DMS114 treated with DMSO at 0.1 percent for 48 hours (cell line): ENCODE measurements at regions not wholly inside any gene's neighbourhood (a gene's known extent, or its start where the extent isn't known, plus 50 kb on each side); places are given as distances from the start of the nearest gene placed in this dataset.

ENCODE experiments used
- DNase-seq: peaks from one replicate; lab custom pipeline; 2025; ENCODE audit not compliant: unreplicated experiment; lab: John Stamatoyannopoulos, UW

DNA sequence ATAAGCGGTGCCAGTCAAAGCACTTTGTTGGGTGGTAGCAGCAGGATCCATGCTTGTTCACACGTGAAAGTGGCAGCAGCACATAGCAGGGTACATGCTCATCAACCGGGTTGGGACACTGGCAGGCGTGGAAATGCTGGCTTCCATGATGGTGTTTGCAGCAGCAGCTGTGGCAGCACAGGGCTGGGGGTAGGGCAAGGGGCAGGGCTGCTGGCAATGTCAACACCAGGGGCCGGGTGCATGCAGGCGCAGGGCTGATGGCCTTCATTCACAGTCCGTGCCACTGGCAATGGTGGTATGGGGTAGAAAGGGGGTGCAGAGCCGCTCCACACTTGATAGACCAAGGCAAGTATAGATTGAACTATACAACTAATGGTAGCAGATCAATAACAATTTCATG, 374.7 kb upstream of the FAM241A start:
- DNase-seq: no peak

- no peak for DNase-seq
Measured at GRCh38 chr4:111773858-111774257, 371.4 kb upstream of the FAM241A start.

- no peak for DNase-seq
Measured at GRCh38 chr4:111775556-111776297, 369.5 kb upstream of the FAM241A start.

DNA sequence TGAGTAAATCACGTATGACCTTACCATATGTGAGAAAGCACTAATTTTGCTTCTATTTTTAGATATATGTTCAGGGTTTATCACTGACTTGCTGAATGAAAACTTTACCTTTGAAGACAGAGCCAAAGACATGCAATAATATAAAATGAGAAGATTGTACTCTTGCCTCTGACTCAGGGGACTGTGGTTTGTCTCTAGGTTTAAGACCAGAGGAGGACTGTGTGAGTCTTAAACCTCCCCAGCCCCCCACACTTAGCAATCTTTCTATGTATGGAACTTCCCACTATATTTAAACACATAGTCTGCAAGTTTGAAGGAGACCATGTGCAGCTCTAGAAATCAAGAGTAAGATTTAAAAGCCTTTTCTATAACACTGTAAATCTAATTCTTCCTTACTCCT, 368.7 kb upstream of the FAM241A start:
- DNase-seq: no peak

DNA sequence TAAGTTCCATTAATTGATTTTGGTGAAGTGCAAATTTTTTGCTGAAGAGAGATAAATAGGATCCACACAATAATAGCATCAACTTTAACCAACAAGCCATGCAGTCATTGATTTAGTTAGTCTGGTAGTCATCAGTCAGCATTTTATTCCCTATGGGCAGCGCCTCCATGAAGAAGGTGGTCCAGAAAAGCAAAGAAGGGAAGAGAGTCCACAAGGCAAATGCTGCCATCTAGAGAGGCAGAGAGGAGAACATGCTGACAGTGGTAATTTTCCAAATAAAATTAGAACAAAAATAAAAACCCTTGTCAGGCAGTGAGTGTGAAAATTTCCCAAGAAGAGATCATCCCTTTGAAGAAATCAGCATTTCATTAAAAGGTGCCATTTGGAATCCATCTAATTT, 366.7 kb upstream of the FAM241A start:
- DNase-seq: no peak

DNA sequence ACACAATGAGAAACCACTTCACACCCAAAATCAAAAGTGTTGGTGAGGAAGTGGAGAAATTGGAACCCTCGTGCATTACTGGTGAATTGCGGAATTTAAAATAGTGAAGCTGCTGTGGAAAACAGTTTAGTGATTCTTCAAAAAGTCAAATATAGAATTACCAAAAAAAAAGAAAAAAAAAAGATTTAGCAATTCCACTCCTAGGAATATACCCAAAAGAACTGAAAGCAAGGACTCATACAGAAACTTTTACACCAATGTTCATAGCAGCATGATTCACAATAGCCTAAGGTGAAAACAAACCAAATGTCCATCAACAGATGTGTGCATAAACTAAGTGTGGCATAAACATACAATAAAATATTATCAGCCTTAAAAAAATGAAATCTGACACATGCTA, 364.3 kb upstream of the FAM241A start:
- DNase-seq: no peak

DNA sequence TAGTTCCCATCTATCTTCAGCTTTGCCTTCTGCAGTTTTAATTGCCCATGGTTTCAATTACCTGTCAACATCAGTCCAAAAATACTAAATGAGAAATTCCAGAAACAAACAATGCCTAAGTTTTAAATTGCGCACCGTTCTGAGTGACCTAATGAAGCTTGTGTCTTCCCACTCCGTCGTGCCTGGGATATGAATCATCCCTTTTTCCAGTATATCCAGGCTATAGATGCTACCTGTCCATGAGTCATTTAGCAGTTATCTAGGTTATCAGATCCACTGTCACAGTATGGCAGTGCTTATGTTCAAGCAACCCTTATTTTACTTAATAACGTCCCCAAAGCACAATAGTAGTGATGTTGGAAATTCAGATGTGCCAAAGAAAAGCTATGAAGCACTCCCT, 363.6 kb upstream of the FAM241A start:
- no peak for DNase-seq

- no peak for DNase-seq
Measured at GRCh38 chr4:111788099-111788498, 357.2 kb upstream of the FAM241A start.

- DNase-seq: no peak
Measured at GRCh38 chr4:111789901-111790640, 355.2 kb upstream of the FAM241A start.

- DNase-seq: no peak
Measured at GRCh38 chr4:111792632-111793031, 352.6 kb upstream of the FAM241A start.

DNA sequence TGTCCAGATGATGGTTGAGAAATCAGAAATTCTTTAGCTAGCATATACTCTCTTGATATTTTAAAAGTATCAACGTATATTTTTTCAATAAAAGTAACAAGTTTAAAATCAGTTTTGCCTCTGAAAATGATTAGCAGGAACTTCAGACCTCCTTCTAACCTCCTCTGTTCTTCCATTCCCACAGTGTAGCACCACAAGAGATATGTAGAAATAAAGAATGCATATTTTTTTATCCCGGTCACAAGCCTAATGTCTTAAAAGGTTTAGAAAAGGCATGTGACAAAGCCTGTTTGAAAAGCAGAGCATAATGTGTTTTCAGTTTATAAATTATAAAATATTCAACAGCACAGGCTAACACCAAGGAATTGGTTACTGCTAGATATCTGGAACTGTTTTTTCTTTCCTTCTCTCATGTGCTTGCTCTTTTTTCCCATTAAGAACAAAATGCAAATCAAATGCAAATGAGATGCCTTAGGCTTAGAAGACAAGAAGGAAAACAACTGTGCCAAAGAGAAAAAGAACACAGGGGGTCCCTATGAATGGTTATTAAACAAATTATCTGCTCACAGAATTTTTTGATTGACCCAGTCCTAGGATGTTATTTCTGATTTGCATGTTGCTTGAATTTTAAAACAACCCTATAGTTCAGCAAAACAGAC, 351.7 kb upstream of the FAM241A start:
- no peak for DNase-seq

DNA sequence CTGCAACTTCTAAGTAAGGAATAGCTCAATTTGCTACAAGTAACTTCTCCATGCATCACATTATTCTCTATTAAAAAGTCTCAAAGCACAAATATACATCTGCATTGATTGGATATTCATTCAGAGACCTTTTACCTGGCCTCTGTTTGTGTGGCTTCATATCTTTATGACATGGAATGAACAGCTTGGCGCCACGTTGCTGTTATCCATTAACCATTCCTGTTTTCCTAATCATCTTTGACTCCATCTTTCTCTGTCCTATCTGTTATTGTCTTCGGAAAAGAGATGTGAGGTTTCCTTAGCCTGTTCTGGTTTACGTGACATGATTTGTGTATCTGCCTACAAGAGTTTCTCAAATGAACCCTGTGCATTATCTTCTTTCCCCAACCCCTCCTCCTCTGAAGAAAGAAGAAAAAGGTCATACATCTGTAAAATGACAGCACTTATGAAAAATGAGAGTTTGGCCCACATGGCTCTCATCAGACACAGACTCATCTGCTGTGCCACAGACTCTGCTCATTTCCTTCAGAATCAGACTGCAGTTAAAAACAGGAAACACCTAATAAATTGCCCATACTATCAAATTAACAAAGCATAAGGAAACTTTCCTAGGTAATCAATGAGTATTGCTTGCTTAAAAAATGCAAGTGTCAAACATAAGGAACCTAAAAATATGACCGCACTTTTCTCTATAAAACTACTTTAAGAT, 347.6 kb upstream of the FAM241A start:
- no peak for DNase-seq

DNA sequence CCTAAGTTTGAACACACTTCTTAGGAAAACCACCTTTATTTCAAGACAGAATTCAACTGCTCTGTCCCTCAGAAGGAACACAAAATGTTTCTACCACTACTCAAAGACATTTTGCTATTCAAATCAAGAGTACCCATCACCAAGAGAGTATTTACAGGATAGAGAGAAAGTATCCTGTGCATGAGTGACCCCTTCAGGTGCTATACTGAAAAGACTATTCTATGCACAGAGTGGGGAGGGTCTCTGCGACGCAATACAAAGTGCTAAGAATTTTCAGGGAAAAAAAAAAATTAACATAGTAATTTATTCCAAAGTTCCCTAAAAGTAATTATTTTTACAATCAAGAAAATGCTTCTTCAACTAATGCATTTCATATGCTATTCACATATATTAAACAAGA, 346.4 kb upstream of the FAM241A start:
- no peak for DNase-seq

DNA sequence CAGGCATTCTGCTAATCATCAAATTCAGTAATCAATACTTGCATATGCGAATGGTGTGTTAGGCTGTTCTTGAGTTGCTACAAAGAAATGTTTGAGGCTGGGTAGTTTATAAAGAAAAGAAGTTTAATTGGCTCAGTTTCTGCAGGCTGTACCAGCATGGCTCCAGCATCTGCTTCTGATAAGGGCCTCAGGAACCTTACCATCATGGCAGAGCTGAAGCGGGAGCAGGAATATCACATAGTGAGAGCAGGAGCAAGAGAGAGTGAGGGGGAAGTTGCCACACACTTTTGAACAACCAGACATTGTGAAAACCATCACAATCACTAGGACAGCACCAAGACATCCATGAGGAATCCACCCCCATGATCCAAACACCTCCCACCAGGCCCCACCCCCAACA, 344.7 kb upstream of the FAM241A start:
- DNase-seq: no peak

GRCh38 chr4:111802191-111802590, 343.1 kb upstream of the FAM241A start:
- no peak for DNase-seq

GRCh38 chr4:111806331-111806730, 338.9 kb upstream of the FAM241A start:
- no peak for DNase-seq

DNA sequence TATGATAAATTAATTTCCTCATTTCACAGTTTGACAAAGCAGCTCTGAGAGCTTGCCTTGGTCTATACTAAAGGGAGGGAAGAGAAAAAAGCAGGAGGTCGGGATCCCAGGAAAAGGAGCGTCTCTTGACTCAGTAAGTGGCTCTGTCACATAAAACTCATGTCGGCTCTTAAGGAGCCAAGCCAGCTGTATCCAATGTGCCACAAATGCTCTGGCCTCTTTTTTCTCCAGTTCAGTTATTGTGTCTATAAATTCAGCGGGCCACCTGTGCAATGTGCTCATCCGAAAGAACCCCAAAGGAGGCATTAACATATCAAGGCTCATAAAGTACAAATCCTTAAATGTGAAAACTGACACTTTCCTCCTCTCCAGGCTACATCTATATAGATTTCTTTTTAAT, 337.7 kb upstream of the FAM241A start:
- DNase-seq: no peak

DNA sequence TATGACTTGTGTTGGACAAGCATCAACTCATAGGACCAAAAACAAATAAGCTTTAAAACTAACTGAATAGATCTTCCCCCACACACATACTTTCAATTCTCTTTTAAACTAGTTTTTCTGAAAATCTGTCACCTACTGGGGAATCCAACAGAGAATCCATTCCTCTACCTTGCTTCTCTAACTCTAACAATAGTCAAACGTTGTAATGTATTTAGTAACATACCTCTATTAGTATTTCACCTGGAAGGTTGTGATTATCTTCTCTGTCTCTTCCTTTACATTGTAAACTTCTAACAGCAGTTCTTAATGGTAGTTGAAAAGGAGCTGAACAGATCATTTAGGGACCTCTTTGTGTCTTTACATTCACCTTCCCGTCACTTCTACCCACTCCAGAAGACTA, 337.1 kb upstream of the FAM241A start:
- DNase-seq: no peak

GRCh38 chr4:111811661-111812060, 333.6 kb upstream of the FAM241A start:
- DNase-seq: no peak

DNA sequence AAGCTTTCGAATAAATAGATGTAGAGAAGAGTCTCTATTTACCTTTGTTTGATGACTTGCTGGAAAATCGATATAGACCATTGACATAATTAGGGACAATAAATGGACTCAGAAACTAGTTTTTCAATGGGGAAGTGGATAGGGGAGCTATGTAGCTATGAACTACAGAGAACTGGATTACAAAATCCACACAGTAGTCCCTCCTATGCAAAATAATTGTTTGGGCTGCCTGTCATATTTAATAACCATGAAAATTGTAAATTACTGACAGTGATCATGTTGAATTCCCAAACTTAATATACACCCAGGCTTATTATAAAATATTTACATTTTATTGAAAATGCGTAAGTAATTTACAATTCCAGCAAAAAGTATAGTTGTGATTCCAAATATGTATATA, 333.1 kb upstream of the FAM241A start:
- no peak for DNase-seq

- no peak for DNase-seq
Measured at GRCh38 chr4:111812760-111813159, 332.5 kb upstream of the FAM241A start.
